Mesendoderm (in vitro differentiated cells): ENCODE measurements at regions not wholly inside any gene's neighbourhood (a gene's known extent, or its start where the extent isn't known, plus 50 kb on each side); places are given as distances from the start of the nearest gene placed in this dataset.
"Not testable (repeated sequence)": the region's sequence is repeated elsewhere in the genome, so short reads cannot be mapped to it uniquely, and the experiment has no call there.

Experiments
- DNase-seq: peaks from one replicate; pipeline ENCODE4 v3.0.0; 2013
- H2AK5ac ChIP-seq: 2 replicates; pipeline ENCODE4 v1.6.1; 2013; ENCODE audit warnings: low read length, inconsistent platforms
- H2BK120ac ChIP-seq: 2 replicates; pipeline ENCODE4 v1.6.1; 2013; ENCODE audit warnings: low read depth, mild to moderate bottlenecking, low read length, moderate library complexity, mixed read lengths
- H2BK15ac ChIP-seq: replicated peaks from 2 replicates; pipeline ENCODE4 v1.6.1; 2013; ENCODE audit warnings: low read depth, mild to moderate bottlenecking, moderate library complexity
- H2BK5ac ChIP-seq: 2 replicates; pipeline ENCODE4 v1.6.1; 2013; ENCODE audit warnings: low read length, inconsistent platforms
- H3K18ac ChIP-seq: 2 replicates; pipeline ENCODE4 v1.6.1; 2013; ENCODE audit warnings: mild to moderate bottlenecking, low read length, mixed read lengths
- H3K23ac ChIP-seq: one replicate; pipeline ENCODE4 v1.6.1; 2013; ENCODE audit warnings: low read length
- H3K27ac ChIP-seq: 2 replicates; pipeline ENCODE4 v1.5.1; 2013; ENCODE audit warnings: low read depth, mild to moderate bottlenecking, inconsistent platforms, low read length, moderate library complexity
- H3K27me3 ChIP-seq: 2 replicates; pipeline ENCODE4 v1.6.1; 2013; ENCODE audit warnings: low read length, control low read depth, mild to moderate bottlenecking, inconsistent platforms; ENCODE audit not compliant: insufficient read depth, poor library complexity
- H3K36me3 ChIP-seq: 2 replicates; pipeline ENCODE4 v1.6.1; 2013; ENCODE audit warnings: low read length, inconsistent platforms; ENCODE audit not compliant: control insufficient read depth, insufficient read depth
- H3K4ac ChIP-seq: one replicate; pipeline ENCODE4 v1.6.1; 2013; ENCODE audit warnings: low read depth, mild to moderate bottlenecking, low read length, moderate library complexity
- H3K4me1 ChIP-seq: 2 replicates; pipeline ENCODE4 v1.6.1; 2013; ENCODE audit warnings: low read depth, low read length, inconsistent platforms; ENCODE audit not compliant: control insufficient read depth
- H3K4me2 ChIP-seq: 2 replicates; pipeline ENCODE4 v1.6.1; 2013; ENCODE audit warnings: low read length
- H3K4me3 ChIP-seq: 2 replicates; pipeline ENCODE4 v1.5.1; 2013; ENCODE audit warnings: mild to moderate bottlenecking, low read length
- H3K56ac ChIP-seq: one replicate; pipeline ENCODE4 v1.6.1; 2013; ENCODE audit warnings: low read length
- H3K79me1 ChIP-seq: 2 replicates; pipeline ENCODE4 v1.6.1; 2013; ENCODE audit warnings: low read length, inconsistent platforms
- H3K79me2 ChIP-seq: 2 replicates; pipeline ENCODE4 v1.6.1; 2013; ENCODE audit warnings: mild to moderate bottlenecking, low read length; ENCODE audit not compliant: control insufficient read depth, insufficient read depth
- H3K9ac ChIP-seq: 2 replicates; pipeline ENCODE4 v1.6.1; 2013; ENCODE audit warnings: low read length, inconsistent platforms
- H4K5ac ChIP-seq: one replicate; pipeline ENCODE4 v1.6.1; 2013; ENCODE audit warnings: low read length
- H4K8ac ChIP-seq: one replicate; pipeline ENCODE4 v1.6.1; 2013; ENCODE audit warnings: low read depth, mild to moderate bottlenecking, control low read depth, low read length, moderate library complexity
- WGBS: extraction: QIAGEN DNeasy Blood & Tissue Kit; methylation state at CpG from one replicate; pipeline ENCODE4 v1.1.7; 2013; ENCODE audit warnings: low lambda C conversion rate, missing lambda C conversion rate; ENCODE audit not compliant: insufficient coverage; ENCODE audit errors: extremely low coverage; 5-methylcytosine and 5-hydroxymethylcytosine counted together

DNA sequence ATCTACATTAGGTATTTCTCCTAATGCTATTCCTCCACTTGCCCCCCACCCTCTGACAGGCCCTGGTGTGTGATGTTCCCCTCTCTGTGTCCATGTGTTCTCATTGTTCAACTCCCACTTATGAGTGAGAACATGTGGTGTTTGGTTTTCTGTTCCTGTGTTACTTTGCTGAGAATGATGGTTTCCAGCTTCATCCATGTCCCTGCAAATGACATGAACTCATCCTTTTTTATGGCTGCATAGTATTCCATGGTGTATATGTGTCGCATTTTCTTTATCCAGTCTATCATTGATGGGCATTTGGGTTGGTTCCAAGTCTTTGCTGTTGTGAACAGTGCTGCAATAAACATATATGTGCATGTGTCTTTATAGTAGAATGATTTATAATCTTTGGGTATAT lies 50.6 kb upstream of the GRHL3 start:
- not testable (repeated sequence) for H3K4me1 ChIP-seq, H3K79me2 ChIP-seq, H3K27ac ChIP-seq, H3K23ac ChIP-seq, H2BK120ac ChIP-seq, H3K27me3 ChIP-seq, DNase-seq, H3K36me3 ChIP-seq, H4K8ac ChIP-seq, H2AK5ac ChIP-seq, H2BK5ac ChIP-seq, H3K4me2 ChIP-seq, H3K18ac ChIP-seq, H4K5ac ChIP-seq, H3K56ac ChIP-seq, H2BK15ac ChIP-seq, H3K9ac ChIP-seq, H3K4ac ChIP-seq, H3K4me3 ChIP-seq, H3K79me1 ChIP-seq
- no CpG with 5 or more reads among the region's 1 CpG for WGBS

DNA sequence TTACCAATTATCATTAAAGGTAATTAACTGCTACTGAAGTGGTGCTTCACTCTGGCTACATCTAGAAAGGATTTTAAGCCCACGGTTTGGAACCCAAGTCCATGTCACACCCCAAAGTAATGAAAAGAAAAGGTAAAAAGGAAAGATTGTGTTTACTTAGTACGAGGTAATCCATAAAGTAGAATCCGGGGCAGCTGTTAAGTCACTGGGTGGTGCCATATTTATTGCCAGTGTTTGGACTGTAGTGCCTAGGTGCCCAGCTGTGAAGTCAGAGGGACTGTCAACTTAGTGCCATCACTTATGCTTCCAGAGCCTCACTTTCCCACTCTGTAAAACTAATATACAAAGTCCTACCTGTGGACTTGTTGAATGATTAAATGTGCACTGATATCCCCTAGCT lies 52.2 kb upstream of the GRHL3 start:
- no CpG with 5 or more reads among the region's 3 CpGs for WGBS

GRCh38 chr1:24266398-24266941 lies 52.7 kb upstream of the GRHL3 start:
- peak; percentile 94 for DNase-seq
- Histone ChIP-seq H3K4me3 (no peak overlapping the region), H3K56ac (no peak overlapping the region), H4K8ac (no peak overlapping the region), H3K4me2 (no peak overlapping the region), H4K5ac (no peak overlapping the region), H3K79me1 (no peaks in the 10 kb centered on the region), H3K27ac (no peak overlapping the region), H3K9ac (no peak overlapping the region), H3K4me1 (no peaks in the 10 kb centered on the region), H2BK5ac (no peak overlapping the region), H2BK120ac (no peak overlapping the region), H3K4ac (no peak overlapping the region), H2BK15ac (no peak overlapping the region), H3K79me2 (no peaks in the 10 kb centered on the region), H2AK5ac (no peak overlapping the region), H3K27me3 (no peaks in the 10 kb centered on the region), H3K18ac (no peak overlapping the region), H3K36me3 (no peaks in the 10 kb centered on the region), H3K23ac (no peak overlapping the region)
- WGBS, result no CpG with 5 or more reads among the region's 9 CpGs

More for the DNA sequence above, 52.2 kb upstream of the GRHL3 start:
- Histone ChIP-seq H3K36me3 (no peaks in the 10 kb centered on the region), H3K4me2 (no peak overlapping the region), H3K79me2 (no peaks in the 10 kb centered on the region), H4K5ac (no peak overlapping the region), H4K8ac (no peak overlapping the region), H3K56ac (no peak overlapping the region), H3K4me1 (no peaks in the 10 kb centered on the region), H2BK15ac (no peak overlapping the region), H3K9ac (no peak overlapping the region), H3K27ac (no peak overlapping the region), H3K4ac (no peak overlapping the region), H3K79me1 (no peaks in the 10 kb centered on the region), H2AK5ac (no peak overlapping the region), H3K4me3 (no peak overlapping the region), H3K23ac (no peak overlapping the region), H2BK120ac (no peak overlapping the region), H3K27me3 (no peaks in the 10 kb centered on the region), H3K18ac (no peak overlapping the region), H2BK5ac (no peak overlapping the region)
- DNase-seq, result no peak

- Histone ChIP-seq H2BK5ac (no peak overlapping the region), H3K27ac (no peak overlapping the region), H3K23ac (no peak overlapping the region), H2BK15ac (no peak overlapping the region), H4K8ac (no peak overlapping the region), H4K5ac (no peak overlapping the region), H3K4me3 (no peak overlapping the region), H2AK5ac (no peak overlapping the region), H3K27me3 (no peaks in the 10 kb centered on the region), H3K56ac (no peak overlapping the region), H3K9ac (no peak overlapping the region), H3K4me2 (no peak overlapping the region), H3K4ac (no peak overlapping the region), H3K79me2 (no peaks in the 10 kb centered on the region), H2BK120ac (no peak overlapping the region), H3K79me1 (no peaks in the 10 kb centered on the region), H3K4me1 (no peaks in the 10 kb centered on the region), H3K18ac (no peak overlapping the region), H3K36me3 (no peaks in the 10 kb centered on the region)
- no CpG with 5 or more reads among the region's 1 CpG for WGBS
- no peak for DNase-seq
Measured at GRCh38 chr1:24263746-24264145, 55.4 kb upstream of the GRHL3 start.

DNA sequence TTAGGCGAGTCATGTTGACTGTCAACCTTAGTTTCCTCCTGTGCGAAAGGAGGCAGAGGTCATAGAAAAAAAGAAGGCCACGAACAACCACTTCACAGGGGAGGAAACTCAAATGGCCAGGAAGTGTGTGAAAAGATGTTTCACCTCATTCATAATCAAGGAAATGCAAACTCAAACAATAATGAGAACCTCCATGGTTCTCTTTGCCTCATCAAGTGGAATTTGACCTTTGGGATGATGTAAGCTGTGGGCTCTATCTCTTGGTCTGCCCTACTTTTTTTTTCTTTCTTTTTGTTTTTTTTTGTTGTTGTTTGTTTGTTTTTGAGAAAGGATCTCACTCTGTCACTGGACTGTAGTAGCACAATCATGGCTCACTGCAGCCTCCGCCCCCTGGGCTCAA lies 55.9 kb upstream of the GRHL3 start:
- Histone ChIP-seq H3K79me1 (no peaks in the 10 kb centered on the region), H3K27me3 (no peaks in the 10 kb centered on the region), H3K4me1 (no peaks in the 10 kb centered on the region), H3K79me2 (no peaks in the 10 kb centered on the region), H3K27ac (no peak overlapping the region), H3K23ac (no peak overlapping the region), H3K4ac (no peak overlapping the region), H2AK5ac (no peak overlapping the region), H2BK15ac (no peak overlapping the region), H4K5ac (no peak overlapping the region), H3K36me3 (no peaks in the 10 kb centered on the region), H3K18ac (no peak overlapping the region), H3K4me2 (no peak overlapping the region), H3K9ac (no peak overlapping the region), H2BK120ac (no peak overlapping the region), H3K56ac (no peak overlapping the region), H2BK5ac (no peak overlapping the region), H4K8ac (no peak overlapping the region), H3K4me3 (no peak overlapping the region)
- WGBS, result no CpG with 5 or more reads among the region's 4 CpGs
- no peak for DNase-seq

DNA sequence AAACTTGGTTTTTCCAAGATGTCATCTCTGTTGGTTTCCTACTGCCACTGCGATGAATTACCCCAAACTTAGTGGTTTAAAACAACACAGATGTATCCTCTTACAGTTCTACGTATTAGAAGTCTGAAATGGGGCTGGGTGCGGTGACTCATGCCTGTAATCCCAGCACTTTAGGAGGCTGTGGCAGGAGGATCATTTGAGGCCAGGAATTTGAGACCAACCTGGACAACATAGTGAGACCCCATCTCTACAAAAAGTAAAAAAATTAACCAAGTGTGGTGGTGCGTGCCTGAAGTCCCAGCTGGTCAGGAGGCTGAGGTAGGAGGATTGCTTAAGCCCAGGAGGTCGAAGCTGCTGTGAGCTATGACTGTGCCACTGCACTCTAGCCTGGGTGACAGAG lies 57.2 kb upstream of the GRHL3 start:
- H2BK15ac ChIP-seq, result no peak overlapping the region
- H3K56ac ChIP-seq, result no peak overlapping the region
- H2AK5ac ChIP-seq, result no peak overlapping the region
- H2BK5ac ChIP-seq, result no peak overlapping the region
- no peak overlapping the region for H3K4ac ChIP-seq
- H3K4me3 ChIP-seq, result no peak overlapping the region
- no peaks in the 10 kb centered on the region for H3K36me3 ChIP-seq
- H3K9ac ChIP-seq, result no peak overlapping the region
- no peak overlapping the region for H3K18ac ChIP-seq
- no peak overlapping the region for H3K27ac ChIP-seq
- H2BK120ac ChIP-seq, result no peak overlapping the region
- H4K5ac ChIP-seq, result no peak overlapping the region
- H4K8ac ChIP-seq, result no peak overlapping the region
- no peaks in the 10 kb centered on the region for H3K79me1 ChIP-seq
- no peak overlapping the region for H3K23ac ChIP-seq
- no peaks in the 10 kb centered on the region for H3K4me1 ChIP-seq
- no peaks in the 10 kb centered on the region for H3K27me3 ChIP-seq
- no peak for DNase-seq
- WGBS, result no CpG with 5 or more reads among the region's 5 CpGs
- H3K4me2 ChIP-seq, result no peak overlapping the region
- no peaks in the 10 kb centered on the region for H3K79me2 ChIP-seq
